ENCODE measurements at regions not wholly inside any gene's neighbourhood (a gene's known extent, or its start where the extent isn't known, plus 50 kb on each side); places are given as distances from the start of the nearest gene placed in this dataset.
A peak's percentile ranks its signal among the peaks of the same experiment; 100 is the strongest.
"Not testable (repeated sequence)": the region's sequence is repeated elsewhere in the genome, so short reads cannot be mapped to it uniquely, and the experiment has no call there.

- DNase-seq (ENCODE audit: low spot score): no peak
These were observed 54.7 kb upstream of the ARSJ start for GRCh38 chr4:114034189-114034588.

DNA sequence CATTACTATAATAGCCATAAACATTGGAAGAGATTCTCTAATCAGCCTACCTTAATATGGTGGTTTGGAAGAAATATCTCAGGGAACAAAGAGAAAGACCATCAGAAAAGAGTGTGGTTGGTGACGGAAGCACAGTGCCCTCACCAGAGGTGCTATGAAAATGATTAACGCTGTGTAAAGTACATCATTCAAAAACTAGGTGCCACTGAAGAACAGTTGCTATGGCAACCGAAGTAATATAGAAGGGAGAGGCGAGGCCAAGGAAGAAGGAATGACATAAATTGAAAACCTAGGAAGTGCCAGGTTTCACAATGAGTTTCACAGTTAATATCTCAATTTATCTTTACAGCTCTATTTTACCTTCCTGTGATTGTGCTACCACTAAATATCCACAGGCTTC lies 57.0 kb upstream of the ARSJ start:
- no peak for DNase-seq (ENCODE audit: low spot score)

- DNase-seq (ENCODE audit: low spot score): no peak
These were observed 57.4 kb upstream of the ARSJ start for GRCh38 chr4:114036864-114037263.

DNA sequence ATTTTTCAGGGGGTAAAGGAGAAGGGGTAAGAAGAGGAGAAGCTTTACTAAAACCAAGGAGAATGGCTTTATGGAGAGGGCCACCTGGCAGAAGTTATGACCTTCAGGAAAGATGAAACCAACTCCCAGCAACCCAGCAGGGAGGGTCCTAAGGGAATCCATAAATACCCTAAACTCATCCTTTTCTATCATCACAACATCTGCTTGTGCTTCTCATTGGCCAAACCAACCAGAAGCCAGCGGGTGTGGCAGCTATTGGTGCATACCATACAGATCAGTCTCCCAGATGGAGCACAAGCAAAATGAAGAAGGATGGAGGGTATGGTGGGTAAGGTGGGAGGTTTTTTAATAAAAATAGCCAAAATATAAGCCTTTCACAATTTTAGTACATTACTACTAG lies 58.5 kb upstream of the ARSJ start:
- DNase-seq (ENCODE audit: low spot score): no peak

- no peak for DNase-seq (ENCODE audit: low spot score)
These were observed 59.4 kb upstream of the ARSJ start for GRCh38 chr4:114038762-114039387.

DNA sequence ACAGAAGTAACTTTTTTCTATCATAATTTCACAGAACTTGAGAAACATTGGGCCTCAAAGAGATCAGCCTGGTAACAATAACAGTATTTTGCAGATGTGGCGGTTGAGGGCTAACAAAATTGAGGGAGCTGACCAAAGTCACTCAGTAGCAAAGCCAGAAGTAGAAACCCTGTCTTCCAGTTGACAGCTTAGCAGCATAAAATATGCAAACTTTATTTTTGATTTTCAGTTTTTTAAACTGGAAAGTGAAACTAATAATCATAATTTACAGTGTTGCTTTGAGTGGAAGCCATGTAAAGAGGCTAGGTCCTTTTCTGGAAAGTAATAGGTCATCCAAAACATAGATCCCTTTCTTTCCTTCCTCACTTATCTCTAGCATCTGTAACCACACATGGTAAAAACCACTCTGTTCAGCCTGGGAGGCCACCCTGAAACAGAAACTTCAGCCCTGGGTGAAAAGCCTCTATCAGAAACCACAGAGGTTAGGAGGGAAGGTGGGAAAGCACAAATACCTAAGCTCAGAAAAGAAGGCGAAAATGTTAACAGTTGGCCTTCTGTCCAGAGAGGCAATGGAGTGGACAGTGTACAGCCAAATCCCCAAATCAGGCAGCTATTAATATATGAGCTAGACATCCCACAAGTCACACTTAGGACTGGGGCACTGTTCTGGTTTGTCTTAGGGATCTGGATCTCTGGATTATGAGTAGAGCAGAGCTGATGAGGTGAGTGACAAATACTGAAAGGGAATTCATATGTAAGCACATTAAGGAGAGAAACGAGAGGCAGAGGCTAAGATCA lies 61.1 kb upstream of the ARSJ start:
- no peak for DNase-seq (ENCODE audit: low spot score)

DNA sequence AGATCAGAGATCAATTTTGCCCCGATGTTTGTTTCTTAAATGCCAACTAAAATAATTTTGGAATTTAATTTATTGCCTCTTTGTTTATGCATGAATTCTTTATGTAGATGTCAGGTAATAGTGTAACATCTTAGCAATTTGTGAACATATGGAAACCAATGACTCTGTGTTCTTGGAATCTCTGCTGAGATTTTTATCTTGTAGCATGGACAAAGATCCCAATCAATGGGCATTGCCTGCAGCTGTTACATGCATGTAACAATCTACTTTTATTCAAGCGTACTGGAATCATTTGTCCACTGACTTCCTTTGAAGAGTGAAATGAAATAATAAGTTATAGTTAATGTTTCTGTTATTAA lies 61.6 kb upstream of the ARSJ start:
- no peak for DNase-seq (ENCODE audit: low spot score)

- no peak for DNase-seq (ENCODE audit: low spot score)
These were observed 63.7 kb upstream of the ARSJ start for GRCh38 chr4:114043116-114043515.

DNA sequence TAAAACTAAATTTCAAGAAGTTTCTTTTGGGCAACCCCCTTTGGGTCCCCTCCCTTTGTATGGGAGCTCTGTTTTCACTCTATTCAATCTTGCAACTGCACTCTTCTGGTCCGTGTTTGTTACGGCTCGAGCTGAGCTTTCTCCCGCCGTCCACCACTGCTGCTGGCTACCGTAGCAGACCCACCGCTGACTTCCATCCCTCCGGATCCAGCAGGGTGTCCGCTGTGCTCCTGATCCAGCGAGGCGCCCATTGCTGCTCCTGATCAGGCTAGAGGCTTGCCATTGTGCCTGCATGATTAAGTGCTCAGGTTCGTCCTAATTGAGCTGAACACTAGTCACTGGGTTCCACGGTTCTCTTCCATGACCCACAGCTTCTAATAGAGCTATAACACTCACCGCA lies 64.9 kb upstream of the ARSJ start:
- DNase-seq (ENCODE audit: low spot score): not testable (repeated sequence)

DNA sequence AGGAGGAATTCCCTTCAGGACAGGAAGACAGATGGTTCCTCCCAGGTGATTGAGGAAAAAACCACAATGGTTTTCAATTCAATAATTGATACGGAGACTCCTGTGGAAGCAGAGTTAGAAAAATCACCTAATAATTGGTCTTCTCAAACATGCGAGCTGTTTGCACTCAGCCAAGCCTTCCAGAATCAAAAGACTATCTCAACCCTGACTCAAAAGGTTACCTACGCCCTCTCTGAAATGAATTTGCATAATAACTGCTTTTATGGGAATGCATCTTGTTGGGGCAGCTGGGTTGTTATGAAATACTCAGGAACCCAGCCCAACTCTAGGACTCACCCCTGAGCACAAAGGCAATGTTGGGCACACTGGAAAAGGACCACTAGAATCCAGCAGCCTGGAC lies 66.9 kb upstream of the ARSJ start:
- no peak for DNase-seq (ENCODE audit: low spot score)

GRCh38 chr4:114048154-114048553 lies 68.7 kb upstream of the ARSJ start:
- DNase-seq (ENCODE audit: low spot score): not testable (repeated sequence)

- no peak for DNase-seq (ENCODE audit: low spot score)
These were observed 72.8 kb upstream of the ARSJ start for GRCh38 chr4:114052227-114052626.

DNA sequence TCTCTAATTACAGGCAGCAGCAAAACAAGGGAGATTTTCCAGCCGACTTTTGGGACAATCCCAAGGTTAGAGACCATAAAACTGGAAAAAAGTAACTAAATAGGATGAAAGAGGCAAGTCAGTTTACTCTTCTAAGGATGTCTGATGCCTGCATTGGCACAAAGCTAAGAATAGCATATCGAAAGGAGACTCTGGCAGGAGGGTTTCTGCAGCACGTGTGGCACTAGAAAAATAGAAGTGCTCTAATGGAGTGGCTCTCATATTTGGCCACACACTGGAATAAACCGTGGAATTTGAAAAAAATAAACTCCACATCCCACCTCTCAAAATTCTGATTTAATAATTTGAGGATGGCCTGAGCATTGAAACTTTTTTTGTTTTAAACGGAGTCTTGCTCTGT lies 77.2 kb upstream of the ARSJ start:
- no peak for DNase-seq (ENCODE audit: low spot score)

- no peak for DNase-seq (ENCODE audit: low spot score)
These were observed 78.3 kb upstream of the ARSJ start for GRCh38 chr4:114057746-114058145.

DNA sequence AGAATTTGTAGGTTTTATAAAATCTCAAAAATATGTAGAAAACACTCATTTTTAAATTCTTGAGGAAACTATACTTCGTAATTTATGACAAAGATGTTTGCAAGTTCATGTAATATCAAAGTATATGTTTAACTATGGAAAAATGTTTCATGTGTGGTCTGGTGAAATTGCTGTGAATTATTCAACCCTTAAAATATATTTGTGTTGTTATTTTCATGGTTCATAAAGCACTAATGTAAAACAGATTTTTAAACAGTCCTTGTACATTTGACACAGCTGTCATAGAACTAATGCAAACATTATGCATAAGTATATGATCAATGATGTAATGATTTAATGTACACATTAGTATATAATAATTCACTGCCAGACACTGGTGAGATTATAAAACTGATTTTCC lies 83.1 kb upstream of the ARSJ start:
- DNase-seq (ENCODE audit: low spot score): no peak

DNA sequence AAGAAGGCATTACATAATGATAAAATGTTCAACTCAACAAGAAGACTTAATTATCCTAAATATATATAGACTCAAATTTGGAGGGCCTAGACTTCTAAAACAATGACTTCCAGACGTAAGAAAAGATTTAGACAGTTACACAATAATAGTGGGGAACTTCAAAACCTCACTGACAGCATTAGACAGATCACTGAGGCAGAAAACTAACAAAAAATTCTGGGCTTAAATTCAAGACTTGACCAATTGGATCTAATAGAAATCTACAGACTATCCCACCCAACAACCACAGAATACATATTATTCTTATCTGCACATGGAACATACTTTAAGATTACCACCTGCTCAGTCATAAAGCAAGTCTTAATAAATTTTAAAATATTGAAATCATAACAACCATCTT lies 93.3 kb upstream of the ARSJ start:
- no peak for DNase-seq (ENCODE audit: low spot score)

DNA sequence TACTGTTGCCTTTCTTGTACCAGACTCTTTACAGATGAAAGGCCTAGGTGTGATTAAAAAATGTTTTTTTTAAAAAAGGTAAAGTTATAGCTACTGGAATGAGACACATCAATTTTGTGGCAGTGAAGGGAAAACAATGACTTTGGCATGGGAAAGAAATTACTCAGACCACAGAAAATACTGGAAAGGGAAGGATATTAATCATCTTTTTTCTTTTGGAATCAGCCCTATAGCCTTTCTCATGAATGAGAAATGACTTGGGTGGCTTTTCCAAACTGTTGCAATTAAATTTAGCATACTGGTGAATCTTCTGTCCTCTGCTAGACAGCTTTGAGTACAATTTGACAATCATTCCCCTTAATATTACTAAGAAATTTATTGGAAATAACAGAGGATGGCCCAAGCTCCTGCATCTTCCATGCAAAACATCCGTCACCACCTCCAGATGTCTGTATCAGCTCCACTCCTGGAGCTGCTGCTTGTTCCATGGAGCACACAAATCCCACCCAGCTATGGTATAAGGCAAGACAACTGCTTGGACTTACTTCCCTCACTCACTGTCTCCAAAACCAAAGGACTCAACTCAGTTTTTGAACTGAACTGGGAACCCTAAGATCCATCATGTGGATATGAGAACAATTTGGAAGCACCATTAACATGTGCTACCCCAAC lies 97.6 kb upstream of the ARSJ start:
- DNase-seq (ENCODE audit: low spot score): no peak

- peak; percentile 82 for DNase-seq (ENCODE audit: low spot score)
These were observed 98.2 kb upstream of the ARSJ start for GRCh38 chr4:114077610-114078009.

DNA sequence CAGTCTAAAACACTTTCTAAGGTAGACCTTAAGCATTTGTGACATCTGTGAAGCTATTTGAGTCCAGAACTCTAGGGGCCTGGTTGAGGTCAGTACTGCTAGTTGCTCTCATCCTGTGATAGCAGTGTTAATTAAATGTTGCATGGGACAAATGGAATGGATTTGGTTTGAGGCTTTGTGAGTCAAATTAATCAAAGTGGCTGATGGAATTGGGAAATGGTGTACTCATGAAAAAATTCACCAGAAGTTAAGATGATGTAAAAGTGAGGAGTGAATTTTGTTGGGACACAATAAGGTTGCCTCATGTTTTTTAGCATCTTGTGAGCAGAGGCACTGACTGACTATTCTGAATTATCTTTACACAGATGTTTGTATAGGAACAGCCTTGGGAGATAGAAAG lies 99.2 kb upstream of the ARSJ start:
- DNase-seq (ENCODE audit: low spot score): peak; percentile 13

DNA sequence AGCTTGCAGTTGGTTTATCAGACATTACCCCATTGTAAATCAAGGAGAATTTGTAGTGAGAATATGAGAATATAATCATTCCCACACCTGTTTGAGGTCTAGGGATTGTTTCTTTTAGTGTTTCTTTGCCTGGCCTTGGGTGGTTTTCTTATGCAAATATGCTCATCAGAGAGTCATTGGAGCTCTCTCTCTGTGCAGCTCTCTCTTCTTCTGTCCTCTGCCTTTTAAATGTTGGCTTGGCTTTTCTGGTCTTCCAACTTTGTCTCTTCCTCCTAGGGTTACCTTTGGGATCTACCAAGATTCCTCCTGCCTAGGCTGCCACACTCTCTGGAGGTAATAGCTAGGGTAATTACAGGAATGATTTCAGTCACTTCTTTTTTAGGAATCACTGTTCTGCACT lies 102.3 kb upstream of the ARSJ start:
- no peak for DNase-seq (ENCODE audit: low spot score)

- DNase-seq (ENCODE audit: low spot score): peak; percentile 17
These were observed 102.9 kb upstream of the ARSJ start for GRCh38 chr4:114082348-114082747.

DNA sequence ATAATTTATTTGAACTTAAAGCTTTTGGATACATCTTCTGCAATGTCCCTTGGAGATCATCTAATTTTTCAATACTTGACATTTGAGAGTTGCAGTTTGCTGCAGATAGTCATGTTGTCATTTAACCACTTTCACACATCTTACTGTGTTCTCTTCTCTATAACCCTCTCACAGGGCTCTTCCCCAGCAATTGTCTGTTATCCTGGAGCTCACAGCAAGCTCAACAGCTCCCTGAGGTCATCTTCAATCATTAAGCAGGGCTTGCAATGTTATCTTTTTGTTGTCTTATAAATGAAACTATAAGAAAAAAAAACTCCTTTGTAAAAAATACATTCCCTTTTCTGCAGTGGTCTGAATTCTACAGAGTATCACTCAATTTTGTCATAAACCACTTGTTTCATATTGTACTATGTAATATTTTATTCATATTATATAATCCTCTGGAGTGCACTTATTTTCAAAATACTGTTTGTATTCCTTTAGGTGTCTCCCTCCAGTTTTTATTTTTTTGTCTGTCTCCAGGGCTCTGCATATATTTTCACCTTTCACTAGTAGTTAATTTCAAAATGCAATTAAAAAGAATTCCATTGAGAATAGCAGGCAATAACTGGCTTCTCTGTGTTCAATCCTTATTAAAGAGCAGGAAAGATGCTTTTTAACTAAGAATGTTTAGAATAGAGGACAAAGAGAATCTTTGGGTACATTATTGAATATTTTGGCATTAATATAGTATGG lies 106.3 kb upstream of the ARSJ start:
- DNase-seq (ENCODE audit: low spot score): no peak

All from AG08395 (cell line).